Lower leg skin (tissue), 3 donors: ENCODE measurements at regions not wholly inside any gene's neighbourhood (a gene's known extent, or its start where the extent isn't known, plus 50 kb on each side); places are given as distances from the start of the nearest gene placed in this dataset.

Experiments used
- CTCF ChIP-seq, 3 donors: fragments of 450-650 bp; IDR thresholded peaks; one replicate each; pipeline ENCODE4 v1.5.1; 2016; ENCODE audit warnings: antibody characterized with exemption in 3 of 3, mild to moderate bottlenecking in 3 of 3, moderate library complexity in 2 of 3
- POLR2A ChIP-seq, 2 donors: fragments of 450-650 bp; IDR thresholded peaks; one replicate each; pipeline ENCODE4 v1.6.1; 2016 to 2017; ENCODE audit warnings: antibody characterized with exemption in 2 of 2, mild to moderate bottlenecking in 1 of 2, moderate library complexity in 1 of 2

- TF ChIP-seq CTCF (IDR thresholded peaks at IDR 0.05) = no peak
- no peak for TF ChIP-seq POLR2A (IDR thresholded peaks at IDR 0.05)
Measured at GRCh38 chr11:92067016-92067415, 157.6 kb upstream of the FAT3 start.
